ENCODE measurements at regions not wholly inside any gene's neighbourhood (a gene's known extent, or its start where the extent isn't known, plus 50 kb on each side); places are given as distances from the start of the nearest gene placed in this dataset.

DNA sequence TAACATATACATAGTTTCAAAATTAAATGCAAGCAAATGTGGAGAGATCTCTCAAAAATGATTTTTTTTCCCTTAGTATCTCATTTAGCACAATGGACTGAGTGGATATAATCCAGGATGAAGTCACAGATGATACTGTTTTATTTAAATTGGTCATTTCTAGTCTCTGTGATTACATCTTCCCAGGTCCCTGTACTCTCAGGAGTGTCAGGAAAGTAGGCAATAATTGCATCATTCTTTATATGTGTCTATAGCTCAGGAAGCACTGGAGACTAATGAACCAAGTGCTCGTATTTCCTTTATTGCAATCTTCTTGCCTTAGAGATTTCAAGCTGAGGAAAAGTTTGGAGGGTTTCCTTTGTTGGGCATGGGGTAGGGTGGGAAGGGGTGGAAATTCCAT, 309.4 kb upstream of the THRB start:
- Histone ChIP-seq H3K27me3 (ENCODE audit: insufficient read depth) (no peaks in the 10 kb centered on the region), H3K4me1 (ENCODE audit: insufficient read depth) (peaks cover 14% of the 10 kb centered on the region), H4K20me1 (replicated peaks; ENCODE audit: insufficient read depth) (no peaks in the 10 kb centered on the region), H2AFZ (no peak overlapping the region), H3K79me2 (replicated peaks; ENCODE audit: insufficient read depth) (no peaks in the 10 kb centered on the region), H3F3A (replicated peaks; ENCODE audit: low read depth) (no peaks in the 10 kb centered on the region), H3K36me3 (ENCODE audit: insufficient read depth) (no peaks in the 10 kb centered on the region), H3K4me3 (no peak overlapping the region), H3K27ac (ENCODE audit: low read depth) (no peak overlapping the region), H3K9me2 (ENCODE audit: insufficient read depth) (no peaks in the 10 kb centered on the region), H3K4me2 (no peak overlapping the region)
- Mint-ChIP-seq H3K4me1 (peaks cover 13% of the 10 kb centered on the region), H3K27ac (no peak overlapping the region), H3K9me3 (no peaks in the 10 kb centered on the region), H3K27me3 (ENCODE audit: insufficient read depth, low read depth, poor library complexity) (peaks cover 1% of the 10 kb centered on the region), H3K4me3 (no peak overlapping the region), H3K36me3 (ENCODE audit: low read depth) (no peaks in the 10 kb centered on the region)
- ATAC-seq (no peak), DNase-seq (ENCODE audit: low spot score) (no peak)
- TF ChIP-seq REST (IDR thresholded peaks at IDR 0.05; ENCODE audit: unreplicated experiment): no peak
- TF ChIP-seq, protein P1, sequence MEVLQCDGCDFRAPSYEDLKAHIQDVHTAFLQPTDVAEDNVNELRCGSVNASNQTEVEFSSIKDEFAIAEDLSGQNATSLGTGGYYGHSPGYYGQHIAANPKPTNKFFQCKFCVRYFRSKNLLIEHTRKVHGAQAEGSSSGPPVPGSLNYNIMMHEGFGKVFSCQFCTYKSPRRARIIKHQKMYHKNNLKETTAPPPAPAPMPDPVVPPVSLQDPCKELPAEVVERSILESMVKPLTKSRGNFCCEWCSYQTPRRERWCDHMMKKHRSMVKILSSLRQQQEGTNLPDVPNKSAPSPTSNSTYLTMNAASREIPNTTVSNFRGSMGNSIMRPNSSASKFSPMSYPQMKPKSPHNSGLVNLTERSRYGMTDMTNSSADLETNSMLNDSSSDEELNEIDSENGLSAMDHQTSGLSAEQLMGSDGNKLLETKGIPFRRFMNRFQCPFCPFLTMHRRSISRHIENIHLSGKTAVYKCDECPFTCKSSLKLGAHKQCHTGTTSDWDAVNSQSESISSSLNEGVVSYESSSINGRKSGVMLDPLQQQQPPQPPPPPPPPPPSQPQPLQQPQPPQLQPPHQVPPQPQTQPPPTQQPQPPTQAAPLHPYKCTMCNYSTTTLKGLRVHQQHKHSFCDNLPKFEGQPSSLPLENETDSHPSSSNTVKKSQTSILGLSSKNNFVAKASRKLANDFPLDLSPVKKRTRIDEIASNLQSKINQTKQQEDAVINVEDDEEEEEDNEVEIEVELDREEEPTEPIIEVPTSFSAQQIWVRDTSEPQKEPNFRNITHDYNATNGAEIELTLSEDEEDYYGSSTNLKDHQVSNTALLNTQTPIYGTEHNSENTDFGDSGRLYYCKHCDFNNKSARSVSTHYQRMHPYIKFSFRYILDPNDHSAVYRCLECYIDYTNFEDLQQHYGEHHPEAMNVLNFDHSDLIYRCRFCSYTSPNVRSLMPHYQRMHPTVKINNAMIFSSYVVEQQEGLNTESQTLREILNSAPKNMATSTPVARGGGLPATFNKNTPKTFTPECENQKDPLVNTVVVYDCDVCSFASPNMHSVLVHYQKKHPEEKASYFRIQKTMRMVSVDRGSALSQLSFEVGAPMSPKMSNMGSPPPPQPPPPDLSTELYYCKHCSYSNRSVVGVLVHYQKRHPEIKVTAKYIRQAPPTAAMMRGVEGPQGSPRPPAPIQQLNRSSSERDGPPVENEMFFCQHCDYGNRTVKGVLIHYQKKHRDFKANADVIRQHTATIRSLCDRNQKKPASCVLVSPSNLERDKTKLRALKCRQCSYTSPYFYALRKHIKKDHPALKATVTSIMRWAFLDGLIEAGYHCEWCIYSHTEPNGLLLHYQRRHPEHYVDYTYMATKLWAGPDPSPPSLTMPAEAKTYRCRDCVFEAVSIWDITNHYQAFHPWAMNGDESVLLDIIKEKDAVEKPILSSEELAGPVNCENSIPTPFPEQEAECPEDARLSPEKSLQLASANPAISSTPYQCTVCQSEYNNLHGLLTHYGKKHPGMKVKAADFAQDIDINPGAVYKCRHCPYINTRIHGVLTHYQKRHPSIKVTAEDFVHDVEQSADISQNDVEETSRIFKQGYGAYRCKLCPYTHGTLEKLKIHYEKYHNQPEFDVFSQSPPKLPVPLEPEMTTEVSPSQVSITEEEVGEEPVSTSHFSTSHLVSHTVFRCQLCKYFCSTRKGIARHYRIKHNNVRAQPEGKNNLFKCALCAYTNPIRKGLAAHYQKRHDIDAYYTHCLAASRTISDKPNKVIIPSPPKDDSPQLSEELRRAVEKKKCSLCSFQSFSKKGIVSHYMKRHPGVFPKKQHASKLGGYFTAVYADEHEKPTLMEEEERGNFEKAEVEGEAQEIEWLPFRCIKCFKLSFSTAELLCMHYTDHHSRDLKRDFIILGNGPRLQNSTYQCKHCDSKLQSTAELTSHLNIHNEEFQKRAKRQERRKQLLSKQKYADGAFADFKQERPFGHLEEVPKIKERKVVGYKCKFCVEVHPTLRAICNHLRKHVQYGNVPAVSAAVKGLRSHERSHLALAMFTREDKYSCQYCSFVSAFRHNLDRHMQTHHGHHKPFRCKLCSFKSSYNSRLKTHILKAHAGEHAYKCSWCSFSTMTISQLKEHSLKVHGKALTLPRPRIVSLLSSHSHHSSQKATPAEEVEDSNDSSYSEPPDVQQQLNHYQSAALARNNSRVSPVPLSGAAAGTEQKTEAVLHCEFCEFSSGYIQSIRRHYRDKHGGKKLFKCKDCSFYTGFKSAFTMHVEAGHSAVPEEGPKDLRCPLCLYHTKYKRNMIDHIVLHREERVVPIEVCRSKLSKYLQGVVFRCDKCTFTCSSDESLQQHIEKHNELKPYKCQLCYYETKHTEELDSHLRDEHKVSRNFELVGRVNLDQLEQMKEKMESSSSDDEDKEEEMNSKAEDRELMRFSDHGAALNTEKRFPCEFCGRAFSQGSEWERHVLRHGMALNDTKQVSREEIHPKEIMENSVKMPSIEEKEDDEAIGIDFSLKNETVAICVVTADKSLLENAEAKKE (CRISPR knock-in tag; IDR thresholded peaks at IDR 0.05): no peak
- TF ChIP-seq CREB1 (CRISPR knock-in tag; IDR thresholded peaks at IDR 0.05; ENCODE audit: low read depth): no peak
- no peak for TF ChIP-seq NANOG (IDR thresholded peaks at IDR 0.05; ENCODE audit: borderline replicate concordance)
